HG02798 (cell line): ENCODE measurements at regions not wholly inside any gene's neighbourhood (a gene's known extent, or its start where the extent isn't known, plus 50 kb on each side); places are given as distances from the start of the nearest gene placed in this dataset.

ENCODE experiments used
- ATAC-seq: cut with Tn5 transposase; IDR thresholded peaks from one replicate; pipeline ENCODE4 v1.9.1; 2021; ENCODE audit warnings: mild to moderate bottlenecking; ENCODE audit not compliant: unreplicated experiment, poor library complexity

- ATAC-seq, result no peak
Observed at GRCh38 chr11:112761911-112762706, 199.1 kb upstream of the NCAM1 start.

- no peak for ATAC-seq
Observed at GRCh38 chr11:112762707-112763090, 198.5 kb upstream of the NCAM1 start.

- ATAC-seq, result no peak
Observed at GRCh38 chr11:112765337-112765736, 195.9 kb upstream of the NCAM1 start.

GRCh38 chr11:112769170-112769569 is 192.1 kb upstream of the NCAM1 start:
- no peak for ATAC-seq

GRCh38 chr11:112769584-112769983 is 191.6 kb upstream of the NCAM1 start:
- ATAC-seq, result no peak

GRCh38 chr11:112770033-112770432 is 191.2 kb upstream of the NCAM1 start:
- no peak for ATAC-seq

GRCh38 chr11:112770487-112770886 is 190.7 kb upstream of the NCAM1 start:
- ATAC-seq, result no peak

- ATAC-seq, result no peak
Observed at GRCh38 chr11:112771851-112772250, 189.4 kb upstream of the NCAM1 start.

- ATAC-seq, result no peak
Observed at GRCh38 chr11:112773264-112773663, 188.0 kb upstream of the NCAM1 start.

GRCh38 chr11:112776834-112777233 is 184.4 kb upstream of the NCAM1 start:
- no peak for ATAC-seq

- no peak for ATAC-seq
Observed at GRCh38 chr11:112777283-112777751, 183.9 kb upstream of the NCAM1 start.

- ATAC-seq, result no peak
Observed at GRCh38 chr11:112778091-112778876, 182.9 kb upstream of the NCAM1 start.

GRCh38 chr11:112778877-112779266 is 182.3 kb upstream of the NCAM1 start:
- ATAC-seq, result no peak

GRCh38 chr11:112780351-112781087 is 180.7 kb upstream of the NCAM1 start:
- no peak for ATAC-seq

- no peak for ATAC-seq
Observed at GRCh38 chr11:112783945-112784322, 177.3 kb upstream of the NCAM1 start.

GRCh38 chr11:112784323-112785073 is 176.7 kb upstream of the NCAM1 start:
- no peak for ATAC-seq

GRCh38 chr11:112785149-112785548 is 176.1 kb upstream of the NCAM1 start:
- no peak for ATAC-seq

GRCh38 chr11:112785719-112786118 is 175.5 kb upstream of the NCAM1 start:
- no peak for ATAC-seq

GRCh38 chr11:112786196-112786595 is 175.0 kb upstream of the NCAM1 start:
- ATAC-seq, result no peak

GRCh38 chr11:112786886-112787530 is 174.2 kb upstream of the NCAM1 start:
- ATAC-seq, result no peak
